WTC11 (cell line): ENCODE measurements at regions not wholly inside any gene's neighbourhood (a gene's known extent, or its start where the extent isn't known, plus 50 kb on each side); places are given as distances from the start of the nearest gene placed in this dataset.

Source experiments
- ATAC-seq: fragments of 200-7000 bp; cut with Tn5 transposase; 2 replicates; pipeline ENCODE4 v1.10.0; 2021; ENCODE audit warnings: mild to moderate bottlenecking, moderate library complexity
- CTCF ChIA-PET: fragments of 300-600 bp; sonication (Branson Sonifier 250); formaldehyde crosslinking; loops from one replicate; lab custom pipeline; 2021; ENCODE audit warnings: antibody characterized with exemption; lab: Charles Lee
- POLR2A ChIA-PET: fragments of 350-600 bp; sonication (Branson Sonifier 250); formaldehyde crosslinking; loops from one replicate; lab custom pipeline; 2021; ENCODE audit warnings: antibody characterized with exemption; lab: Charles Lee
- DNase-seq: peaks from one replicate; pipeline ENCODE4 v3.0.0; 2021; ENCODE audit warnings: low spot score
- H3K27ac Mint-ChIP-seq: 2 replicates; pipeline ENCODE4 v1.8.0; 2021; ENCODE audit warnings: mixed read lengths
- H3K27me3 Mint-ChIP-seq: 2 replicates; pipeline ENCODE4 v1.8.0; 2021; ENCODE audit warnings: low read depth, mild to moderate bottlenecking, moderate library complexity, mixed read lengths
- H3K36me3 Mint-ChIP-seq: 2 replicates; pipeline ENCODE4 v1.8.0; 2021; ENCODE audit warnings: mixed read lengths
- H3K4me1 Mint-ChIP-seq: 2 replicates; pipeline ENCODE4 v1.8.0; 2022; ENCODE audit warnings: mixed read lengths
- H3K4me3 Mint-ChIP-seq: 2 replicates; pipeline ENCODE4 v1.8.0; 2021; ENCODE audit warnings: mild to moderate bottlenecking, moderate library complexity, mixed read lengths
- H3K9me3 Mint-ChIP-seq: 2 replicates; pipeline ENCODE4 v1.8.0; 2021; ENCODE audit warnings: mixed read lengths
- ATF1 ChIP-seq: sonication (generic); formaldehyde crosslinking; IDR thresholded peaks from 2 replicates; pipeline ENCODE4 v1.8.1; 2023; ENCODE audit warnings: mild to moderate bottlenecking, moderate library complexity, missing genetic modification reagents
- GRHL2 ChIP-seq: fragments of 250-450 bp; sonication (Bioruptor Pico); IDR thresholded peaks from 2 replicates; pipeline ENCODE4 v1.8.0; 2022; ENCODE audit warnings: mild to moderate bottlenecking, moderate library complexity; ENCODE audit not compliant: insufficient replicate concordance, severe bottlenecking
- JAZF1 ChIP-seq: fragments of 250-450 bp; sonication (Bioruptor Pico); IDR thresholded peaks from 2 replicates; pipeline ENCODE4 v1.9.0; 2021; ENCODE audit warnings: moderate library complexity, mild to moderate bottlenecking, inconsistent platforms
- JUN ChIP-seq: sonication (generic); formaldehyde crosslinking; IDR thresholded peaks from 2 replicates; pipeline ENCODE4 v1.8.0; 2023; ENCODE audit warnings: mild to moderate bottlenecking, missing genetic modification reagents
- NFYB ChIP-seq: sonication (generic); formaldehyde crosslinking; conservative IDR thresholded peaks from 2 replicates; pipeline ENCODE4 v1.8.0; 2022; ENCODE audit warnings: low read depth, missing genetic modification reagents
- RORB ChIP-seq: fragments of 250-450 bp; sonication (Bioruptor Pico); IDR thresholded peaks from 2 replicates; pipeline ENCODE4 v1.9.0; 2021; ENCODE audit warnings: mild to moderate bottlenecking
- SMAD3 ChIP-seq: sonication (generic); formaldehyde crosslinking; IDR thresholded peaks from 2 replicates; pipeline ENCODE4 v1.8.0; 2022; ENCODE audit warnings: missing genetic modification reagents, mild to moderate bottlenecking, borderline replicate concordance
- SMAD4 ChIP-seq: sonication (generic); formaldehyde crosslinking; IDR thresholded peaks from 2 replicates; pipeline ENCODE4 v1.8.0; 2022; ENCODE audit warnings: mild to moderate bottlenecking, missing genetic modification reagents
- SOX15 ChIP-seq: fragments of 250-450 bp; sonication (Bioruptor Pico); IDR thresholded peaks from 2 replicates; pipeline ENCODE4 v1.9.0; 2021; ENCODE audit warnings: mild to moderate bottlenecking
- TCF7 ChIP-seq: sonication (generic); formaldehyde crosslinking; IDR thresholded peaks from 2 replicates; pipeline ENCODE4 v1.8.0; 2022; ENCODE audit warnings: mild to moderate bottlenecking, low read depth, missing genetic modification reagents, moderate library complexity
- TEAD1 ChIP-seq: sonication (generic); formaldehyde crosslinking; IDR thresholded peaks from 2 replicates; pipeline ENCODE4 v1.8.0; 2022; ENCODE audit warnings: mild to moderate bottlenecking, missing genetic modification reagents
- TP53 ChIP-seq: sonication (generic); formaldehyde crosslinking; IDR thresholded peaks from 2 replicates; pipeline ENCODE4 v1.8.1; 2023; ENCODE audit warnings: mild to moderate bottlenecking, missing genetic modification reagents
- ZNF121 ChIP-seq: sonication (generic); formaldehyde crosslinking; IDR thresholded peaks from 2 replicates; pipeline ENCODE4 v1.8.0; 2023; ENCODE audit warnings: missing genetic modification reagents
- ZNF138 ChIP-seq: sonication (generic); formaldehyde crosslinking; conservative IDR thresholded peaks from 2 replicates; pipeline ENCODE4 v1.8.1; 2022; ENCODE audit warnings: mild to moderate bottlenecking, moderate library complexity, missing genetic modification reagents
- ZNF317 ChIP-seq: sonication (generic); formaldehyde crosslinking; IDR thresholded peaks from 2 replicates; pipeline ENCODE4 v1.8.1; 2023; ENCODE audit warnings: low read depth, mild to moderate bottlenecking, moderate library complexity, missing genetic modification reagents, borderline replicate concordance
- TF ChIP-seq, protein P1 (sequence below): sonication (generic); formaldehyde crosslinking; conservative IDR thresholded peaks from 2 replicates; pipeline ENCODE4 v1.8.1; 2023; ENCODE audit warnings: mild to moderate bottlenecking, low read depth, missing genetic modification reagents, moderate library complexity
- TF ChIP-seq, protein P2 (sequence below): sonication (generic); formaldehyde crosslinking; IDR thresholded peaks from 2 replicates; pipeline ENCODE4 v1.8.1; 2023; ENCODE audit warnings: mild to moderate bottlenecking, missing genetic modification reagents
- TF ChIP-seq, protein P3 (sequence below): sonication (generic); formaldehyde crosslinking; IDR thresholded peaks from 2 replicates; pipeline ENCODE4 v1.8.1; 2023; ENCODE audit warnings: mild to moderate bottlenecking, missing genetic modification reagents
- TF ChIP-seq, protein P4 (sequence below): sonication (generic); formaldehyde crosslinking; IDR thresholded peaks from 2 replicates; pipeline ENCODE4 v1.8.0; 2022; ENCODE audit warnings: missing genetic modification reagents

GRCh38 chr2:134145519-134145918 is 108.4 kb upstream of the MGAT5 start:
- H3K27me3 Mint-ChIP-seq = no peaks in the 10 kb centered on the region
- no peaks in the 10 kb centered on the region for H3K9me3 Mint-ChIP-seq
- ChIA-PET POLR2A (no interaction called here), CTCF (no interaction called here)
- peaks cover 81% of the 10 kb centered on the region for H3K4me1 Mint-ChIP-seq
- no peak for DNase-seq
- H3K4me3 Mint-ChIP-seq = no peak overlapping the region
- no peaks in the 10 kb centered on the region; the same call in 1 of the 2 replicates for H3K36me3 Mint-ChIP-seq
- no peak for TF ChIP-seq RORB
- no peak for TF ChIP-seq TP53 (CRISPR knock-in tag)
- no peak for TF ChIP-seq JAZF1 (CRISPR knock-in tag)
- no peak for TF ChIP-seq TCF7 (CRISPR knock-in tag)
- TF ChIP-seq TEAD1 = no peak
- TF ChIP-seq GRHL2 = no peak
- no peak for ATAC-seq
- H3K27ac Mint-ChIP-seq = no peak overlapping the region

- H3K27ac Mint-ChIP-seq = no peak overlapping the region
- TF ChIP-seq SOX15 (CRISPR knock-in tag) (no peak), ZNF121 (peak; percentile 86)
- H3K36me3 Mint-ChIP-seq = no peaks in the 10 kb centered on the region; the same call in 1 of the 2 replicates
- no peak overlapping the region for H3K4me3 Mint-ChIP-seq
- no peak for DNase-seq
- ChIA-PET CTCF (interaction anchor here (1.5 kb wide), 1 partner anchor 24 kb away, joined by 5 read pairs; no protein-coding TSS in a partner anchor), POLR2A (interaction anchor here (0.6 to 0.7 kb wide), 2 partner anchors 250 to 1521 kb away, joined by 3 read pairs; no protein-coding TSS in a partner anchor)
- no peaks in the 10 kb centered on the region for H3K9me3 Mint-ChIP-seq
- peak; percentile 7; the same call in 1 of the 2 replicates for ATAC-seq
- peaks cover 75% of the 10 kb centered on the region for H3K4me1 Mint-ChIP-seq
- H3K27me3 Mint-ChIP-seq = no peaks in the 10 kb centered on the region
Measured at GRCh38 chr2:134146161-134146560, 107.7 kb upstream of the MGAT5 start.

DNA sequence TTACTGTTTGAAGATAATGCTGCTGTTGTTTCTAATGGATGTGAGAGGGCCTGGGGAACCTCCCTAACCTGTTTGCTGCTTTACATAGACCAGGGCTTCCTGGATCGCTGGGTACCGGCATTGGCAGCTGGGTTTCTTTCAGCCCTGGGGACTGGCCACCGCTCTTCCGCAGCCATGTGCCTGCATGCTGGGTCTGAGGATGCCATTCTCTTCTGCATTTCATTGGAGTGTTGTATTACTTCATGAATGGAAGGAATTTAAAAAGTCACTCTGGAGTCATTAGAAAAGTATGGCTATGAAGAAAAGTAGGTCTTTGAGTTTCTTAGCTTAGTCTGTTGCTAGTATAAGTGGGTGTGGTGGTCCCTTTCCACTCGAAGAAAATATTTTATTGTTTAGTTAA is 107.3 kb upstream of the MGAT5 start:
- H3K4me1 Mint-ChIP-seq = peaks cover 70% of the 10 kb centered on the region
- ChIA-PET CTCF (interaction anchor here (1.5 kb wide), 1 partner anchor 24 kb away, joined by 5 read pairs; no protein-coding TSS in a partner anchor), POLR2A (interaction anchor here (0.5 to 0.7 kb wide), 3 partner anchors 18 to 1522 kb away, joined by 3 read pairs; no protein-coding TSS in a partner anchor)
- peak overlapping the region; percentile 25; the same call in 1 of the 2 replicates for H3K27ac Mint-ChIP-seq
- no peaks in the 10 kb centered on the region for H3K27me3 Mint-ChIP-seq
- H3K4me3 Mint-ChIP-seq = no peak overlapping the region
- no peak for TF ChIP-seq SMAD4 (CRISPR knock-in tag)
- TF ChIP-seq, protein P1, sequence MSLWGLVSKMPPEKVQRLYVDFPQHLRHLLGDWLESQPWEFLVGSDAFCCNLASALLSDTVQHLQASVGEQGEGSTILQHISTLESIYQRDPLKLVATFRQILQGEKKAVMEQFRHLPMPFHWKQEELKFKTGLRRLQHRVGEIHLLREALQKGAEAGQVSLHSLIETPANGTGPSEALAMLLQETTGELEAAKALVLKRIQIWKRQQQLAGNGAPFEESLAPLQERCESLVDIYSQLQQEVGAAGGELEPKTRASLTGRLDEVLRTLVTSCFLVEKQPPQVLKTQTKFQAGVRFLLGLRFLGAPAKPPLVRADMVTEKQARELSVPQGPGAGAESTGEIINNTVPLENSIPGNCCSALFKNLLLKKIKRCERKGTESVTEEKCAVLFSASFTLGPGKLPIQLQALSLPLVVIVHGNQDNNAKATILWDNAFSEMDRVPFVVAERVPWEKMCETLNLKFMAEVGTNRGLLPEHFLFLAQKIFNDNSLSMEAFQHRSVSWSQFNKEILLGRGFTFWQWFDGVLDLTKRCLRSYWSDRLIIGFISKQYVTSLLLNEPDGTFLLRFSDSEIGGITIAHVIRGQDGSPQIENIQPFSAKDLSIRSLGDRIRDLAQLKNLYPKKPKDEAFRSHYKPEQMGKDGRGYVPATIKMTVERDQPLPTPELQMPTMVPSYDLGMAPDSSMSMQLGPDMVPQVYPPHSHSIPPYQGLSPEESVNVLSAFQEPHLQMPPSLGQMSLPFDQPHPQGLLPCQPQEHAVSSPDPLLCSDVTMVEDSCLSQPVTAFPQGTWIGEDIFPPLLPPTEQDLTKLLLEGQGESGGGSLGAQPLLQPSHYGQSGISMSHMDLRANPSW (CRISPR knock-in tag) = no peak
- no peak for TF ChIP-seq JUN
- no peak for TF ChIP-seq SMAD3 (CRISPR knock-in tag)
- TF ChIP-seq, protein P2, sequence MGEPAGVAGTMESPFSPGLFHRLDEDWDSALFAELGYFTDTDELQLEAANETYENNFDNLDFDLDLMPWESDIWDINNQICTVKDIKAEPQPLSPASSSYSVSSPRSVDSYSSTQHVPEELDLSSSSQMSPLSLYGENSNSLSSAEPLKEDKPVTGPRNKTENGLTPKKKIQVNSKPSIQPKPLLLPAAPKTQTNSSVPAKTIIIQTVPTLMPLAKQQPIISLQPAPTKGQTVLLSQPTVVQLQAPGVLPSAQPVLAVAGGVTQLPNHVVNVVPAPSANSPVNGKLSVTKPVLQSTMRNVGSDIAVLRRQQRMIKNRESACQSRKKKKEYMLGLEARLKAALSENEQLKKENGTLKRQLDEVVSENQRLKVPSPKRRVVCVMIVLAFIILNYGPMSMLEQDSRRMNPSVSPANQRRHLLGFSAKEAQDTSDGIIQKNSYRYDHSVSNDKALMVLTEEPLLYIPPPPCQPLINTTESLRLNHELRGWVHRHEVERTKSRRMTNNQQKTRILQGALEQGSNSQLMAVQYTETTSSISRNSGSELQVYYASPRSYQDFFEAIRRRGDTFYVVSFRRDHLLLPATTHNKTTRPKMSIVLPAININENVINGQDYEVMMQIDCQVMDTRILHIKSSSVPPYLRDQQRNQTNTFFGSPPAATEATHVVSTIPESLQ (CRISPR knock-in tag) = no peak
- TF ChIP-seq, protein P3, sequence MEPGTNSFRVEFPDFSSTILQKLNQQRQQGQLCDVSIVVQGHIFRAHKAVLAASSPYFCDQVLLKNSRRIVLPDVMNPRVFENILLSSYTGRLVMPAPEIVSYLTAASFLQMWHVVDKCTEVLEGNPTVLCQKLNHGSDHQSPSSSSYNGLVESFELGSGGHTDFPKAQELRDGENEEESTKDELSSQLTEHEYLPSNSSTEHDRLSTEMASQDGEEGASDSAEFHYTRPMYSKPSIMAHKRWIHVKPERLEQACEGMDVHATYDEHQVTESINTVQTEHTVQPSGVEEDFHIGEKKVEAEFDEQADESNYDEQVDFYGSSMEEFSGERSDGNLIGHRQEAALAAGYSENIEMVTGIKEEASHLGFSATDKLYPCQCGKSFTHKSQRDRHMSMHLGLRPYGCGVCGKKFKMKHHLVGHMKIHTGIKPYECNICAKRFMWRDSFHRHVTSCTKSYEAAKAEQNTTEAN = no peak
- TF ChIP-seq, protein P4, sequence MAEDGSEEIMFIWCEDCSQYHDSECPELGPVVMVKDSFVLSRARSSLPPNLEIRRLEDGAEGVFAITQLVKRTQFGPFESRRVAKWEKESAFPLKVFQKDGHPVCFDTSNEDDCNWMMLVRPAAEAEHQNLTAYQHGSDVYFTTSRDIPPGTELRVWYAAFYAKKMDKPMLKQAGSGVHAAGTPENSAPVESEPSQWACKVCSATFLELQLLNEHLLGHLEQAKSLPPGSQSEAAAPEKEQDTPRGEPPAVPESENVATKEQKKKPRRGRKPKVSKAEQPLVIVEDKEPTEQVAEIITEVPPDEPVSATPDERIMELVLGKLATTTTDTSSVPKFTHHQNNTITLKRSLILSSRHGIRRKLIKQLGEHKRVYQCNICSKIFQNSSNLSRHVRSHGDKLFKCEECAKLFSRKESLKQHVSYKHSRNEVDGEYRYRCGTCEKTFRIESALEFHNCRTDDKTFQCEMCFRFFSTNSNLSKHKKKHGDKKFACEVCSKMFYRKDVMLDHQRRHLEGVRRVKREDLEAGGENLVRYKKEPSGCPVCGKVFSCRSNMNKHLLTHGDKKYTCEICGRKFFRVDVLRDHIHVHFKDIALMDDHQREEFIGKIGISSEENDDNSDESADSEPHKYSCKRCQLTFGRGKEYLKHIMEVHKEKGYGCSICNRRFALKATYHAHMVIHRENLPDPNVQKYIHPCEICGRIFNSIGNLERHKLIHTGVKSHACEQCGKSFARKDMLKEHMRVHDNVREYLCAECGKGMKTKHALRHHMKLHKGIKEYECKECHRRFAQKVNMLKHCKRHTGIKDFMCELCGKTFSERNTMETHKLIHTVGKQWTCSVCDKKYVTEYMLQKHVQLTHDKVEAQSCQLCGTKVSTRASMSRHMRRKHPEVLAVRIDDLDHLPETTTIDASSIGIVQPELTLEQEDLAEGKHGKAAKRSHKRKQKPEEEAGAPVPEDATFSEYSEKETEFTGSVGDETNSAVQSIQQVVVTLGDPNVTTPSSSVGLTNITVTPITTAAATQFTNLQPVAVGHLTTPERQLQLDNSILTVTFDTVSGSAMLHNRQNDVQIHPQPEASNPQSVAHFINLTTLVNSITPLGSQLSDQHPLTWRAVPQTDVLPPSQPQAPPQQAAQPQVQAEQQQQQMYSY (CRISPR knock-in tag) = no peak
- no peak for TF ChIP-seq ATF1 (CRISPR knock-in tag)
- no peak for TF ChIP-seq ZNF138 (CRISPR knock-in tag)
- no peak for TF ChIP-seq NFYB (CRISPR knock-in tag)
- no peak for TF ChIP-seq ZNF317 (CRISPR knock-in tag)
- no peaks in the 10 kb centered on the region; the same call in 1 of the 2 replicates for H3K36me3 Mint-ChIP-seq
- DNase-seq = no peak
- peak; percentile 80 for ATAC-seq
- H3K9me3 Mint-ChIP-seq = no peaks in the 10 kb centered on the region
